BJ (cell line): ENCODE measurements at regions not wholly inside any gene's neighbourhood (a gene's known extent, or its start where the extent isn't known, plus 50 kb on each side); places are given as distances from the start of the nearest gene placed in this dataset.

ENCODE experiments used
- CTCF ChIA-PET: fragments of 350-600 bp; formaldehyde crosslinking; extraction: SDS; loops from one replicate; lab custom pipeline; 2021; ENCODE audit warnings: antibody characterized with exemption, inconsistent platforms; lab: Yijun Ruan, JAX
- POLR2A ChIA-PET: fragments of 300-600 bp; sonication (Branson Sonifier 250); formaldehyde crosslinking; extraction: SDS; loops from one replicate; lab custom pipeline; 2021; ENCODE audit warnings: antibody characterized with exemption; lab: Charles Lee
- DNase-seq: peaks from one replicate; pipeline ENCODE4 v3.0.0-alpha.2; 2011; ENCODE audit warnings: low read depth
- H3K27me3 ChIP-seq: 2 replicates; pipeline ENCODE4 v1.6.0; 2011; ENCODE audit warnings: low read length; ENCODE audit not compliant: control insufficient read depth, insufficient read depth
- H3K36me3 ChIP-seq: 2 replicates; pipeline ENCODE4 v1.5.1; 2011; ENCODE audit warnings: low read length; ENCODE audit not compliant: control insufficient read depth, insufficient read depth
- H3K4me3 ChIP-seq: 2 replicates; pipeline ENCODE4 v1.5.1; 2011; ENCODE audit warnings: low read depth, mild to moderate bottlenecking, control low read depth, low read length
- CTCF ChIP-seq: IDR thresholded peaks from 2 replicates; pipeline ENCODE4 v1.5.1; 2011; ENCODE audit warnings: low read depth, mild to moderate bottlenecking, control low read depth, inconsistent platforms, low read length, moderate library complexity; ENCODE audit not compliant: insufficient read depth

DNA sequence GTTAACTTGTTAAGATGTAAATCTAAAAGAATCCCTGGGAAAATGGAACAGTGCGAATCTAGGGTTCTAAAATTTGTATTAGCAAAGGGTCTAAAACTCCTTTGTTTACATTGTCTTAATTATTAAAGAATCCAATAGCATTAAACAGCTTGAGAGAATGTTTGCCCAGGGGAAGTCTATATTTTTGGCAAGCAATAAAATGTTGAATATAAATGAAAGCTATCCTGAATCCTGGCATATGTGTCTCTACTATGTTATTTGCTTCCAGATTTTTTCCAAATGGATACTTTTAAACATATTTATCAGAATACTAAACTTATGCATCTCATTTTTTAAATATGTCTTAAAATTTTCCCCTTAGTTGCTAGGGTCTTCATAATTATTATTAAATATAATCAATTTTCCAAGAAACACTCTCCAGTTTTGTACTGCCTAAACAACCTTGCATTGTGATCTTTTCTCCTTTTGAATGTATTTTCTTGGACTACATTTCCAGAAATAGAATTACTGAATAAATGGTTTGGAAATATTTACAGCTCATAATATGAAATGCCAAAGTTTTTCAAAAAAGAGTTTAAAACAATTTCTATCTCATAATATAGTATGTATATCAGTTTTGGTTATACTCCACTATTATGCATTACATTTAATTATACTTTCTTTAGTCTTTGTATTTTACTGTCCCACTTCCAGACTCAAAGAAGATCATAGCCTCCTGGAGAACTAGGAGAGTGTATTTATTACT lies 304.8 kb downstream of the USP25 start:
- no peak overlapping the region for H3K4me3 ChIP-seq
- H3K36me3 ChIP-seq = no peaks in the 10 kb centered on the region
- TF ChIP-seq CTCF = no peak
- DNase-seq = no peak
- no peaks in the 10 kb centered on the region for H3K27me3 ChIP-seq
- POLR2A ChIA-PET = no interaction called here
- CTCF ChIA-PET = no interaction called here

DNA sequence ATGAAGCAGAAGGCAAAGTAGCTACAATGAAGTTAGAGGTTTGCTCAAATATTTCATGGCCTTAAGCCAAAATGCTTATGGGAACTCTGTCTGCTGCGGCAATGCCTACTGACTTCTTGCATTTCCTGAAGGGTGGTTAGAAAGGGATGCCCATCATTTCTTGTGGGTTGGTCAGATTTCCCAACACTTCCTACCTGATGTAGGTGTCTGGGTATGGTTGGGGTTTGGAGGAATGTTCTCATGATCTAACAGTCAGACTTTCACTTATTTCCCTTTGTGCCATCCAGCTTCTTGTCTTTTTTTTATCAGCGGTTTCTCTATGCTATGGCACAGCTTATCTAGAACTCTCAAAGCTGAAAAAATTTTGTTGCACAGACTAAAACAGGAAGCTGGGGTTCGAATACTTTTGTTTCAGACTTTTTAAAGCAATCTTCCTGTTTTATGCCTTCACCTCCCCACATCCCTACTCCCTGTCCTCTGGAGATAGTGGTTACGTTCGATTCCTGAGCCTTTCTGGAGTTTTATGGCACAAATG lies 307.7 kb downstream of the USP25 start:
- no peak for TF ChIP-seq CTCF
- POLR2A ChIA-PET = no interaction called here
- Histone ChIP-seq H3K36me3 (no peaks in the 10 kb centered on the region), H3K27me3 (no peaks in the 10 kb centered on the region), H3K4me3 (no peak overlapping the region)
- DNase-seq = no peak
- CTCF ChIA-PET = interaction anchor here (0.8 to 1.7 kb wide), 3 partner anchors 10 to 25 kb away, joined by 3 to 4 read pairs (median 3); no protein-coding TSS in a partner anchor

DNA sequence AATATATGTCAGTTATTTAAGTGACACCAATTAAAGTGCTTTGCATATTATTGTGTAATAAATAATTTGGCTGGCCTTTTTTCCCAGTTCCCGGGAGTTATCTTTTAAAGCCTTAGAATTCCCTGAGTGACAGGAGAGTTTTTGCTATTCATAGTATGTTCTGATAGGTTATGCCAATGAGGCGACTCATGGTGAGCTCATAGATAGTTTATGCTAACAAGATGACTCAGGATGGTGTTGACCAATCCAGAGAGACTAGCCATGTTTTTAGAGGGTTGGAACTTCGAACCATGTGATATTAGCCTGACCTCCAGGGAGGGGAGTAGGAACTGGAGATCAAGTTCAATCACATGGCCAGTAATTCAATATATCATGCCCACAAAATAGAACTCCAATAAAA lies 310.8 kb downstream of the USP25 start:
- no peak for DNase-seq
- H3K4me3 ChIP-seq = no peak overlapping the region
- ChIA-PET POLR2A (no interaction called here), CTCF (interaction anchor here (1.0 kb wide), 1 partner anchor 29 kb away, joined by 4 read pairs; no protein-coding TSS in a partner anchor)
- no peaks in the 10 kb centered on the region for H3K36me3 ChIP-seq
- no peak for TF ChIP-seq CTCF
- H3K27me3 ChIP-seq = no peaks in the 10 kb centered on the region

DNA sequence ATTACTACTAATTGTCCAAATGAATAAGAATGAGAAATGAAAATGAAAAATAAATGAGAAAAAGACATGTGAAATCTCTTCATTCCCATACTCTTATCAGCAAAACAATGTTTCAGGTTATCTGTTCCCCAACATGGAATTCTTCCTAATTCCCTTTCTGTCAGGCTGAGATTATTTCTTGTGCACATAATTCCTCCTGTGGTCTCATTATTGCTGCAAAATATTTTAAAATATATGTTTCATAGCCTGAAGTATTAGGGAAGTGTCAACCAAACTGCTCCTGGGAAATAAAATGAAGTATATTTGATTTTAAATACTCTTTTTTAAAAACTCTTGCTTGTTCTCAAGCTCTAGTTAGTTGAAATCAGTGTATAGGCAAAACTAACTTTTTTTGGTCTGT lies 314.9 kb downstream of the USP25 start:
- H3K27me3 ChIP-seq = no peaks in the 10 kb centered on the region
- DNase-seq = no peak
- CTCF ChIA-PET = no interaction called here
- no peaks in the 10 kb centered on the region for H3K36me3 ChIP-seq
- POLR2A ChIA-PET = no interaction called here
- no peak for TF ChIP-seq CTCF
- H3K4me3 ChIP-seq = no peak overlapping the region

DNA sequence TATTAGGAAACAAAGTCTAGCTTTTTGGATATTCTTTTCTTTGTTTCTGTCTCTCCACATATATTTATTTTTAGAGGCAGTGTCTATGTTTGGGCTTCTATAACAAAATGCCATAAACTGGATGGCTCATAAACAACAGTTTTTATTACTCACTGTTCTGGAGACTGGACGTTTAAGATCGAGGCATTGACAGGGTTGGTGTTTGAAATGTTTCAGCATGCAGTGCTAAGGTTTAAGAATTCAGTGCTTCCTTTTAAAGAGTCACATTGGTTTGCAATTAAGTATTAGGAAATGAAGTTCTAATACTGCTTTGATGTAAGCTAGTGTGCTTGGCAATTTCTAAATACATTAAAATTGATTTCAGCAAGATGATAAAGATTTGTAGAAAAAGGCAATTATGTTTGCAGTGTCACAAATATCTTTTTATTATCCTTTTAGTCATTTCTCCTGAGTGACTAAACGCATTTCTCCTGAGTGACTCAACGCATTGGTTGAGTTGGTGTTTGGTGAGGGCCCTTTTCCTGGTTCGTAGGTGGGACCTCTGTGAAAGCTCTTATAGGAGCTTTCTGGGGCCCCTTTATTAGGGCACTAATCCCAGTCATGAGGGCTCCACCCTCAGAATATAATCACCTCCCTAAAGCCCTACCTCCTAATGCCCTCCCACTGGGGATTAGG lies 317.0 kb downstream of the USP25 start:
- ChIA-PET POLR2A (no interaction called here), CTCF (interaction anchor here (0.6 to 1.1 kb wide), 3 partner anchors 9 to 218 kb away, joined by 3 read pairs; no protein-coding TSS in a partner anchor)
- DNase-seq = peak; percentile 20

More for the DNA sequence above, 317.0 kb downstream of the USP25 start:
- H3K36me3 ChIP-seq = no peaks in the 10 kb centered on the region
- no peak overlapping the region for H3K4me3 ChIP-seq
- no peaks in the 10 kb centered on the region for H3K27me3 ChIP-seq
- TF ChIP-seq CTCF = no peak
